ENCODE measurements at regions not wholly inside any gene's neighbourhood (a gene's known extent, or its start where the extent isn't known, plus 50 kb on each side); places are given as distances from the start of the nearest gene placed in this dataset.

GRCh38 chr7:145269418-145270161 is 433.7 kb upstream of the TPK1 start:
- no peak for DNase-seq

GRCh38 chr7:145265180-145265579 is 429.3 kb upstream of the TPK1 start:
- DNase-seq = no peak

- DNase-seq = no peak
Observed at GRCh38 chr7:145263886-145264285, 428.0 kb upstream of the TPK1 start.

GRCh38 chr7:145252031-145252430 is 416.2 kb upstream of the TPK1 start:
- DNase-seq = peak in 1 of 2 donors; percentile 17

- no peak for DNase-seq
Observed at GRCh38 chr7:145224775-145225174, 388.9 kb upstream of the TPK1 start.

GRCh38 chr7:145219461-145219860 is 383.6 kb upstream of the TPK1 start:
- DNase-seq = no peak

- no peak for DNase-seq
Observed at GRCh38 chr7:145216866-145217265, 381.0 kb upstream of the TPK1 start.

- no peak for DNase-seq
Observed at GRCh38 chr7:145212050-145212449, 376.2 kb upstream of the TPK1 start.

- DNase-seq = no peak
Observed at GRCh38 chr7:145211211-145211610, 375.4 kb upstream of the TPK1 start.

GRCh38 chr7:145193951-145194350 is 358.1 kb upstream of the TPK1 start:
- no peak for DNase-seq

GRCh38 chr7:145184956-145185355 is 349.1 kb upstream of the TPK1 start:
- DNase-seq = no peak

- DNase-seq = no peak
Observed at GRCh38 chr7:145183069-145183468, 347.2 kb upstream of the TPK1 start.

GRCh38 chr7:145175366-145175765 is 339.5 kb upstream of the TPK1 start:
- DNase-seq = no peak

GRCh38 chr7:145169908-145170307 is 334.1 kb upstream of the TPK1 start:
- peak; percentile 8 to 24 for DNase-seq

GRCh38 chr7:145168879-145169278 is 333.0 kb upstream of the TPK1 start:
- DNase-seq = no peak

- DNase-seq = no peak
Observed at GRCh38 chr7:145168427-145168826, 332.6 kb upstream of the TPK1 start.

GRCh38 chr7:145156834-145157233 is 321.0 kb upstream of the TPK1 start:
- DNase-seq = no peak

- no peak for DNase-seq
Observed at GRCh38 chr7:145152589-145152988, 316.7 kb upstream of the TPK1 start.

- DNase-seq = no peak
Observed at GRCh38 chr7:145151676-145152075, 315.8 kb upstream of the TPK1 start.

GRCh38 chr7:145147865-145148264 is 312.0 kb upstream of the TPK1 start:
- DNase-seq = no peak

- no peak for DNase-seq
Observed at GRCh38 chr7:145143685-145144084, 307.8 kb upstream of the TPK1 start.

GRCh38 chr7:145134377-145134776 is 298.5 kb upstream of the TPK1 start:
- DNase-seq = no peak

GRCh38 chr7:145123502-145123901 is 287.6 kb upstream of the TPK1 start:
- DNase-seq = no peak

- peak in 1 of 2 donors; percentile 3 for DNase-seq
Observed at GRCh38 chr7:145106001-145106400, 270.1 kb upstream of the TPK1 start.

Measured in right lung (tissue), 2 donors.